Activated T-cell treated with anti-CD3 and anti-CD28 coated beads, Interleukin-2, amount 50 U/mL, for 4 hours (primary cell): ENCODE measurements at regions not wholly inside any gene's neighbourhood (a gene's known extent, or its start where the extent isn't known, plus 50 kb on each side); places are given as distances from the start of the nearest gene placed in this dataset.
"Not testable (repeated sequence)": the region's sequence is repeated elsewhere in the genome, so short reads cannot be mapped to it uniquely, and the experiment has no call there.

ENCODE experiments used
- ATAC-seq, 2 donors: fragments of 200-7000 bp; cut with Tn5 transposase; one replicate each; pipeline ENCODE4 v1.10.0; 2021
- DNase-seq: peaks from one replicate; pipeline ENCODE4 v3.0.0-alpha.2; 2020
- H3K27me3 Mint-ChIP-seq: one replicate; pipeline ENCODE4 v1.8.0; 2021; ENCODE audit warnings: low read depth, mixed read lengths
- H3K36me3 Mint-ChIP-seq: one replicate; pipeline ENCODE4 v1.8.0; 2022; ENCODE audit warnings: mixed read lengths; ENCODE audit not compliant: insufficient read depth
- H3K4me1 Mint-ChIP-seq: one replicate; pipeline ENCODE4 v1.8.0; 2021; ENCODE audit warnings: low read depth, mixed read lengths
- H3K4me3 Mint-ChIP-seq: one replicate; pipeline ENCODE4 v1.8.0; 2021; ENCODE audit warnings: mild to moderate bottlenecking, moderate library complexity, mixed read lengths
- H3K9me3 Mint-ChIP-seq: one replicate; pipeline ENCODE4 v1.8.0; 2021; ENCODE audit warnings: mixed read lengths

DNA sequence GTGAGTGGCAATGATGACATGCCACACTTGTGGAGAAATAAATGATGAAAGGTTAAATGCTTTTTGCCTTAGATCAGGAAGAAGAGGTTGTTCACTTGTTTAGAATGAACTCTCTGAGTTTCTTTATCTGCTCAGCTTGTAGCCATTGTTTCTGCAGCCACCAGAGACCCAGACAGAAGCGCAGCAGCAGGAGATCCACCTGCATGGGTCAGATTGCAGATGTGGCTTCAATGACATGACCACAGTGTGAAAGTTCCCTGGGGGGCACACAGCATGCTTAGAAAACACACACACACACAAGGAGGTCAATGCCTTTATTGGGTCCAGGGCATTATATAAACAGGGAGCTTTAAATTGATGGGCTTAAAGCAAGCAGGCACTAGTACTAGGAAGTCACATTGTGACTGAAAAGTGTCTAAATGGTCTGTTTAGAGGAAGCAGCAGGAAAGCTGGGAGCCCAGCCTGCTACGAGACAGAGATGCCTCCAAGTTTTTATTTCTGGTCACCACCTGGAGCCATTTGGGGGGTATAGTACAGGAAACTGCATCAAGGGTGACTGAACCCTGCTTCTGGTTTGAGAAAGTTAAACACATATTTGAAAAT, 1547.3 kb downstream of the SPATA31A7 start:
- not testable (repeated sequence) for H3K27me3 Mint-ChIP-seq, H3K4me1 Mint-ChIP-seq, H3K36me3 Mint-ChIP-seq, DNase-seq, ATAC-seq, H3K9me3 Mint-ChIP-seq, H3K4me3 Mint-ChIP-seq

DNA sequence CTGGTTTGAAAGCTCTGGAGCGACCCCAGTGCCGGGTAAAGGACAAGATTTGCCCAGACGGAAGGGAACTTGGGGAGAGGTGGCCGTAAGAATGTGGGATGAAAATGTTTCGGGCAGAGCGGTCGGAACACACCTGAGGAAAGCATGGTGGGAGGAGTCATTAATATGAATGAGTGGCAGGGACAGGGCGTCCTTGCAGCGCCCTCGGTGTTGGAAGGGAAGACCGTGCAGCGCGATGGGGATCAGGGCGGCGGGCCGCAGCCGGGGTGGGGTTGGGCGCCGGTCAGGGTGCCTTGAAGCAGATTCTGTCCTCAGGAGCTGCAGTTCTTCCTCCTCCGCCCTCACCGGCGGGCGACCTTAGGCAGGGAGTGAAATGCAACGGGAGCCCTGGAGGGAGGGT, 1548.1 kb downstream of the SPATA31A7 start:
- H3K36me3 Mint-ChIP-seq, H3K27me3 Mint-ChIP-seq, H3K4me3 Mint-ChIP-seq, ATAC-seq, DNase-seq, H3K9me3 Mint-ChIP-seq, H3K4me1 Mint-ChIP-seq: not testable (repeated sequence)

GRCh38 chr9:62745774-62746529, 1556.1 kb downstream of the SPATA31A7 start:
- H3K4me3 Mint-ChIP-seq, H3K36me3 Mint-ChIP-seq, H3K27me3 Mint-ChIP-seq, H3K9me3 Mint-ChIP-seq, DNase-seq, ATAC-seq, H3K4me1 Mint-ChIP-seq: not testable (repeated sequence)
